Karpas-422 (cell line): ENCODE measurements at regions not wholly inside any gene's neighbourhood (a gene's known extent, or its start where the extent isn't known, plus 50 kb on each side); places are given as distances from the start of the nearest gene placed in this dataset.
"Not testable (repeated sequence)": the region's sequence is repeated elsewhere in the genome, so short reads cannot be mapped to it uniquely, and the experiment has no call there.

Experiments
- DNase-seq: peaks from one replicate; pipeline ENCODE4 v3.0.0-alpha.2; 2015
- H2AFZ ChIP-seq: fragments of 200-600 bp; sonication (generic); 2 replicates; pipeline ENCODE4 v1.6.1; 2014; ENCODE audit warnings: antibody characterized with exemption, low read length, mixed read lengths
- H3K27ac ChIP-seq: fragments of 200-600 bp; sonication (generic); 2 replicates; pipeline ENCODE4 v1.5.1; 2014; ENCODE audit warnings: mild to moderate bottlenecking, low read length, moderate library complexity
- H3K27me3 ChIP-seq: fragments of 200-600 bp; sonication (generic); 2 replicates; pipeline ENCODE4 v1.6.1; 2014; ENCODE audit warnings: low read length, mixed read lengths
- H3K36me3 ChIP-seq: fragments of 200-600 bp; sonication (generic); 2 replicates; pipeline ENCODE4 v1.6.1; 2014; ENCODE audit warnings: low read length, mixed read lengths; ENCODE audit not compliant: insufficient read depth
- H3K4me1 ChIP-seq: fragments of 200-600 bp; sonication (generic); 2 replicates; pipeline ENCODE4 v1.6.1; 2014; ENCODE audit warnings: mild to moderate bottlenecking, low read length, mixed read lengths
- H3K4me2 ChIP-seq: fragments of 200-600 bp; sonication (generic); 2 replicates; pipeline ENCODE4 v1.6.1; 2014; ENCODE audit warnings: low read length, low read depth, mild to moderate bottlenecking; ENCODE audit not compliant: poor library complexity, severe bottlenecking
- H3K4me3 ChIP-seq: fragments of 200-600 bp; sonication (generic); 2 replicates; pipeline ENCODE4 v1.5.1; 2014; ENCODE audit warnings: mild to moderate bottlenecking, antibody characterized with exemption, low read length, mixed read lengths
- H3K79me2 ChIP-seq: fragments of 200-600 bp; sonication (generic); 2 replicates; pipeline ENCODE4 v1.6.1; 2014; ENCODE audit warnings: mild to moderate bottlenecking, low read length, mixed read lengths
- H3K9ac ChIP-seq: fragments of 200-600 bp; sonication (generic); 2 replicates; pipeline ENCODE4 v1.6.0; 2014; ENCODE audit warnings: low read length
- H3K9me2 ChIP-seq: fragments of 200-600 bp; sonication (generic), shearing (Covaris generic); replicated peaks from 2 replicates; pipeline ENCODE4 v1.6.0; 2014; ENCODE audit warnings: mild to moderate bottlenecking, low read length, moderate library complexity; ENCODE audit not compliant: insufficient read depth
- H3K9me3 ChIP-seq: fragments of 300-700, 200-600 bp; sonication (generic); 2 replicates; pipeline ENCODE4 v1.6.1; 2014; ENCODE audit warnings: low read length, mixed read lengths
- H4K20me1 ChIP-seq: fragments of 200-600 bp; sonication (generic); 2 replicates; pipeline ENCODE4 v1.6.1; 2014; ENCODE audit warnings: mild to moderate bottlenecking, antibody characterized with exemption, low read length, low read depth; ENCODE audit not compliant: insufficient read depth

- no peaks in the 10 kb centered on the region for H3K4me1 ChIP-seq
- no peaks in the 10 kb centered on the region for H3K79me2 ChIP-seq
- peaks cover 11% of the 10 kb centered on the region for H3K9me3 ChIP-seq
- no peak overlapping the region for H3K9ac ChIP-seq
- DNase-seq: no peak
- H3K27me3 ChIP-seq: no peaks in the 10 kb centered on the region
- H3K4me2 ChIP-seq: no peak overlapping the region
- no peak overlapping the region for H3K4me3 ChIP-seq
- no peaks in the 10 kb centered on the region for H3K9me2 ChIP-seq
- H3K36me3 ChIP-seq: no peaks in the 10 kb centered on the region
- no peak overlapping the region for H3K27ac ChIP-seq
- H2AFZ ChIP-seq: no peak overlapping the region
- H4K20me1 ChIP-seq: no peaks in the 10 kb centered on the region
Observed at GRCh38 chr7:81002421-81002820, 83.6 kb upstream of the SEMA3C start.

- no peaks in the 10 kb centered on the region for H3K79me2 ChIP-seq
- no peak overlapping the region for H2AFZ ChIP-seq
- no peak overlapping the region for H3K4me3 ChIP-seq
- no peak overlapping the region for H3K4me2 ChIP-seq
- no peaks in the 10 kb centered on the region for H3K27me3 ChIP-seq
- no peaks in the 10 kb centered on the region for H3K36me3 ChIP-seq
- H3K9ac ChIP-seq: no peak overlapping the region
- H3K4me1 ChIP-seq: no peaks in the 10 kb centered on the region
- H4K20me1 ChIP-seq: no peaks in the 10 kb centered on the region
- peaks cover 14% of the 10 kb centered on the region for H3K9me3 ChIP-seq
- H3K27ac ChIP-seq: no peak overlapping the region
- H3K9me2 ChIP-seq: no peaks in the 10 kb centered on the region
- DNase-seq: no peak
Observed at GRCh38 chr7:80999771-81000170, 80.9 kb upstream of the SEMA3C start.

GRCh38 chr7:80999100-80999499, 80.2 kb upstream of the SEMA3C start:
- no peak overlapping the region for H3K4me2 ChIP-seq
- H3K27ac ChIP-seq: no peak overlapping the region
- no peaks in the 10 kb centered on the region for H3K27me3 ChIP-seq
- no peak overlapping the region for H3K9ac ChIP-seq
- no peak overlapping the region for H3K4me3 ChIP-seq
- H3K4me1 ChIP-seq: no peaks in the 10 kb centered on the region
- no peaks in the 10 kb centered on the region for H3K79me2 ChIP-seq
- peaks cover 17% of the 10 kb centered on the region for H3K9me3 ChIP-seq
- no peaks in the 10 kb centered on the region for H4K20me1 ChIP-seq
- no peak overlapping the region for H2AFZ ChIP-seq
- no peak for DNase-seq
- H3K36me3 ChIP-seq: no peaks in the 10 kb centered on the region
- H3K9me2 ChIP-seq: no peaks in the 10 kb centered on the region

- Histone ChIP-seq H3K4me3 (no peak overlapping the region), H3K9me3 (peaks cover 17% of the 10 kb centered on the region), H3K9me2 (no peaks in the 10 kb centered on the region), H3K27ac (no peak overlapping the region), H3K4me1 (no peaks in the 10 kb centered on the region), H2AFZ (no peak overlapping the region), H3K36me3 (no peaks in the 10 kb centered on the region), H3K4me2 (no peak overlapping the region), H3K9ac (no peak overlapping the region), H4K20me1 (no peaks in the 10 kb centered on the region), H3K79me2 (no peaks in the 10 kb centered on the region), H3K27me3 (no peaks in the 10 kb centered on the region)
- DNase-seq: no peak
Observed at GRCh38 chr7:80997841-80998240, 79.0 kb upstream of the SEMA3C start.

GRCh38 chr7:80996236-80996635, 77.4 kb upstream of the SEMA3C start:
- H3K9me3 ChIP-seq: peaks cover 23% of the 10 kb centered on the region
- H3K79me2 ChIP-seq, H4K20me1 ChIP-seq, H2AFZ ChIP-seq, H3K9me2 ChIP-seq, H3K4me2 ChIP-seq, H3K4me3 ChIP-seq, H3K36me3 ChIP-seq, H3K4me1 ChIP-seq, H3K27ac ChIP-seq, DNase-seq, H3K27me3 ChIP-seq, H3K9ac ChIP-seq: not testable (repeated sequence)

GRCh38 chr7:80991654-80992053, 72.8 kb upstream of the SEMA3C start:
- Histone ChIP-seq H3K36me3 (no peaks in the 10 kb centered on the region), H3K27me3 (no peaks in the 10 kb centered on the region), H3K27ac (no peak overlapping the region), H3K4me2 (no peak overlapping the region), H3K9ac (no peak overlapping the region), H3K79me2 (no peaks in the 10 kb centered on the region), H4K20me1 (no peaks in the 10 kb centered on the region), H3K4me3 (no peak overlapping the region), H3K9me2 (no peaks in the 10 kb centered on the region), H3K9me3 (peaks cover 18% of the 10 kb centered on the region), H2AFZ (no peak overlapping the region), H3K4me1 (no peaks in the 10 kb centered on the region)
- DNase-seq: no peak

- H3K79me2 ChIP-seq: no peaks in the 10 kb centered on the region
- peaks cover 9% of the 10 kb centered on the region; the same call in 1 of the 2 replicates for H3K9me3 ChIP-seq
- no peak overlapping the region for H2AFZ ChIP-seq
- no peaks in the 10 kb centered on the region for H4K20me1 ChIP-seq
- H3K4me1 ChIP-seq: no peaks in the 10 kb centered on the region
- H3K4me3 ChIP-seq: no peak overlapping the region
- H3K9me2 ChIP-seq: no peaks in the 10 kb centered on the region
- no peak overlapping the region for H3K4me2 ChIP-seq
- no peak overlapping the region for H3K27ac ChIP-seq
- no peak overlapping the region for H3K9ac ChIP-seq
- no peak for DNase-seq
- no peaks in the 10 kb centered on the region for H3K27me3 ChIP-seq
- H3K36me3 ChIP-seq: no peaks in the 10 kb centered on the region
Observed at GRCh38 chr7:80984619-80985018, 65.8 kb upstream of the SEMA3C start.

GRCh38 chr7:80981405-80981804, 62.6 kb upstream of the SEMA3C start:
- H3K27ac ChIP-seq: no peak overlapping the region
- H3K9me3 ChIP-seq: peaks cover 9% of the 10 kb centered on the region; the same call in 1 of the 2 replicates
- no peak overlapping the region for H3K4me3 ChIP-seq
- no peaks in the 10 kb centered on the region for H3K9me2 ChIP-seq
- H3K79me2 ChIP-seq: no peaks in the 10 kb centered on the region
- H3K9ac ChIP-seq: no peak overlapping the region
- H3K4me1 ChIP-seq: no peaks in the 10 kb centered on the region
- H4K20me1 ChIP-seq: no peaks in the 10 kb centered on the region
- no peaks in the 10 kb centered on the region for H3K27me3 ChIP-seq
- no peak for DNase-seq
- H3K36me3 ChIP-seq: no peaks in the 10 kb centered on the region
- H2AFZ ChIP-seq: no peak overlapping the region
- no peak overlapping the region for H3K4me2 ChIP-seq

GRCh38 chr7:80977751-80978150, 58.9 kb upstream of the SEMA3C start:
- Histone ChIP-seq H4K20me1 (no peaks in the 10 kb centered on the region), H3K27ac (no peak overlapping the region), H3K4me3 (no peak overlapping the region), H3K79me2 (no peaks in the 10 kb centered on the region), H3K4me1 (no peaks in the 10 kb centered on the region), H3K9me2 (no peaks in the 10 kb centered on the region), H3K4me2 (no peak overlapping the region), H3K9me3 (peaks cover 9% of the 10 kb centered on the region; the same call in 1 of the 2 replicates), H3K27me3 (no peaks in the 10 kb centered on the region), H3K9ac (no peak overlapping the region), H2AFZ (no peak overlapping the region), H3K36me3 (no peaks in the 10 kb centered on the region)
- no peak for DNase-seq
